ENCODE measurements at regions not wholly inside any gene's neighbourhood (a gene's known extent, or its start where the extent isn't known, plus 50 kb on each side); places are given as distances from the start of the nearest gene placed in this dataset.

GRCh38 chr4:132346016-132346415, 803.1 kb upstream of the PCDH10 start:
- TF ChIP-seq TAF1 (IDR thresholded peaks at IDR 0.05; ENCODE audit: low read depth, low read length) (no peak), POLR2A (IDR thresholded peaks at IDR 0.05; ENCODE audit: low read depth, low read length) (no peak)

Measured in GM12891 (cell line).